T47D (cell line): ENCODE measurements at regions not wholly inside any gene's neighbourhood (a gene's known extent, or its start where the extent isn't known, plus 50 kb on each side); places are given as distances from the start of the nearest gene placed in this dataset.

Experiments
- DNase-seq, 2 experiments: peaks; one replicate each; pipeline versions ENCODE4 v3.0.0 to v3.0.0-alpha.2; 2011 to 2012; ENCODE audit warnings: low read depth in 1 of 2, low spot score in 1 of 2
- JUND ChIP-seq: IDR thresholded peaks from 2 replicates; pipeline ENCODE4 v1.6.1; 2012; ENCODE audit warnings: low read depth
- in situ Hi-C: cut with HindIII; loops from 2 replicates; pipeline ENCODE4 v1.10.0; 2016; ENCODE audit warnings: low sequenced_read_pairs, low pct_unique_long_range_greater_than_20kb

- TF ChIP-seq JUND: no peak
- DNase-seq: no peak
- in situ Hi-C loops: no loop called here
Measured at GRCh38 chr3:182083112-182083511, 371.4 kb downstream of the SOX2 start.

GRCh38 chr3:182092662-182093262, 381.0 kb downstream of the SOX2 start:
- no peak for TF ChIP-seq JUND

GRCh38 chr3:182094321-182094720, 382.6 kb downstream of the SOX2 start:
- no peak for DNase-seq
- TF ChIP-seq JUND: no peak
- in situ Hi-C loops: no loop called here

More at GRCh38 chr3:182092662-182093262, 381.0 kb downstream of the SOX2 start:
- DNase-seq: no peak
- in situ Hi-C loops: no loop called here

- no peak for TF ChIP-seq JUND
- no peak for DNase-seq
- in situ Hi-C loops: no loop called here
Measured at GRCh38 chr3:182104881-182105280, 393.2 kb downstream of the SOX2 start.

GRCh38 chr3:182105875-182106274, 394.1 kb downstream of the SOX2 start:
- DNase-seq: no peak
- no peak for TF ChIP-seq JUND
- in situ Hi-C loops: no loop called here

GRCh38 chr3:182108371-182108770, 396.6 kb downstream of the SOX2 start:
- in situ Hi-C loops: no loop called here
- peak in 1 of 2 experiments; percentile 77 for DNase-seq
- TF ChIP-seq JUND: no peak

- DNase-seq: no peak
- in situ Hi-C loops: no loop called here
- no peak for TF ChIP-seq JUND
Measured at GRCh38 chr3:182111967-182112366, 400.2 kb downstream of the SOX2 start.

- TF ChIP-seq JUND: no peak
- DNase-seq: peak in 1 of 2 experiments; percentile 67
- in situ Hi-C loops: no loop called here
Measured at GRCh38 chr3:182115328-182116015, 403.7 kb downstream of the SOX2 start.

GRCh38 chr3:182116386-182116785, 404.7 kb downstream of the SOX2 start:
- no peak for TF ChIP-seq JUND
- no peak for DNase-seq
- in situ Hi-C loops: no loop called here

- in situ Hi-C loops: no loop called here
- no peak for DNase-seq
- TF ChIP-seq JUND: no peak
Measured at GRCh38 chr3:182117131-182117530, 405.4 kb downstream of the SOX2 start.

GRCh38 chr3:182117583-182117982, 405.9 kb downstream of the SOX2 start:
- no peak for DNase-seq
- TF ChIP-seq JUND: no peak
- in situ Hi-C loops: no loop called here

GRCh38 chr3:182118066-182118465, 406.3 kb downstream of the SOX2 start:
- peak in 1 of 2 experiments; percentile 56 for DNase-seq

GRCh38 chr3:182121401-182121800, 409.7 kb downstream of the SOX2 start:
- no peak for DNase-seq
- in situ Hi-C loops: no loop called here
- no peak for TF ChIP-seq JUND

More at GRCh38 chr3:182118066-182118465, 406.3 kb downstream of the SOX2 start:
- no peak for TF ChIP-seq JUND
- in situ Hi-C loops: no loop called here
